ENCODE measurements at regions not wholly inside any gene's neighbourhood (a gene's known extent, or its start where the extent isn't known, plus 50 kb on each side); places are given as distances from the start of the nearest gene placed in this dataset.
A peak's percentile ranks its signal among the peaks of the same experiment; 100 is the strongest.

DNA sequence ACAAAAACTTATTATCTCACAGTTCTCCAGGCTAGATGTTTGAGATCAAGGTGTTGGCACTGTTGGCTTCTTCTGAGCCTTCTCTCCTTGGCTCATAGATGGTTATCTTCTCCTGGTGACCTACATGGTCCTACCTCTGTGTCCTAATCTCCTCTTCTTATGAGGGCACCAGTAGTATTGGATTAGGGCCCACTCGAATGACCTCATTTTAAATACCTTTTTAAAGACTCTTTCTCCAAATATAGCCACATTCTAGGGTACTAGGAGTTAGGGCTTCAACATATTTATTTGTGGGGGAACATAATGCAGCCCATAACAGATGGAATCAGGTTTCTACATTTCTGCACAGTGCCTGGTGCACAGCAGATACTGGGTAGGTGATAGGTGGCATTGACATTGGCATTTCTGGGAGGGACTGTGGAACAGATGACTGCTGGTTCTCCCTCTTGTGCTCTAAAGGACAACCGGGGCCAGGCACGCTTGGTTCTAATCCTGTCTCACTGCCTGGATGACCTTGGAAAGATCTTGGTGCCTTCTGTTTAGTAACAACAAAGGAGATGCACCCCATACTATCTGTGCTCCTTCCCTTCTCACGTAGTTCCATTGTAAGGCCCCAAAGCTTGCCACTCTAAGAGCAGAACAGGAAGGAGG lies 140.3 kb downstream of the PLPP3 start:
- Histone ChIP-seq H3K79me2 (ENCODE audit: insufficient read depth, low read length) (no peaks in the 10 kb centered on the region), H3K27me3 (ENCODE audit: control insufficient read depth in 1 of 2, insufficient read depth in 2 of 2, low read length in 2 of 2) (no peaks in the 10 kb centered on the region), H4K20me1 (ENCODE audit: insufficient read depth, low read length) (no peaks in the 10 kb centered on the region), H3K4me2 (ENCODE audit: low read depth, low read length) (no peak overlapping the region), H2AFZ (ENCODE audit: low read length) (peak overlapping the region; percentile 11), H3K9me3 (ENCODE audit: low read length) (no peaks in the 10 kb centered on the region), H3K4me1 (ENCODE audit: insufficient read depth, low read length) (peaks cover 87% of the 10 kb centered on the region), H3K36me3 (replicated peaks in 1 of 2; ENCODE audit: control insufficient read depth in 1 of 2, insufficient read depth in 2 of 2, low read length in 2 of 2) (no peaks in the 10 kb centered on the region), H3K9ac (ENCODE audit: insufficient read depth, low read depth, low read length) (no peak overlapping the region), H3K27ac (ENCODE audit: extremely low read length, insufficient read depth, low read length) (peak overlapping the region; percentile 29), H3K4me3 (replicated peaks in 1 of 3; ENCODE audit: insufficient read depth in 1 of 3, low read depth in 2 of 3, low read length in 3 of 3) (no peak overlapping the region)
- in situ Hi-C loops (cut with HindIII; ENCODE audit: extremely low pct_ligation_motif_present, low pct_unique_long_range_greater_than_20kb) (no loop called here), intact Hi-C loops (cut with micrococcal nuclease; ENCODE audit: unreplicated experiment) (loop anchor here (2.0 kb wide), 1 partner anchor 50 kb away; no protein-coding TSS in a partner anchor)
- CTCF ChIA-PET (ENCODE audit: low intra/inter-chr PET ratio, low total read pairs): no interaction called here
- POLR2A ChIA-PET: no interaction called here
- FAIRE-seq (no peak), DNase-seq (ENCODE audit: low spot score) (no peak), ATAC-seq (no peak)
- WGBS (ENCODE audit: low lambda C conversion rate): 96% methylated on average over 4 of the region's 4 CpGs
- TF ChIP-seq IRF2 (CRISPR knock-in tag; IDR thresholded peaks at IDR 0.05) (no peak), RFX3 (CRISPR knock-in tag; IDR thresholded peaks at IDR 0.05) (no peak), PHB2 (IDR thresholded peaks at IDR 0.05; ENCODE audit: partially characterized antibody) (no peak), JDP2 (CRISPR knock-in tag; IDR thresholded peaks at IDR 0.05; ENCODE audit: borderline replicate concordance) (no peak), DMAP1 (CRISPR knock-in tag; IDR thresholded peaks at IDR 0.05) (no peak), ZNF232 (CRISPR knock-in tag; IDR thresholded peaks at IDR 0.05; ENCODE audit: borderline replicate concordance) (no peak), ZNF616 (CRISPR knock-in tag; IDR thresholded peaks at IDR 0.05; ENCODE audit: low read depth) (no peak), ZFAT (CRISPR knock-in tag; conservative IDR thresholded peaks at IDR 0.05) (no peak)
- TF ChIP-seq, protein P1, sequence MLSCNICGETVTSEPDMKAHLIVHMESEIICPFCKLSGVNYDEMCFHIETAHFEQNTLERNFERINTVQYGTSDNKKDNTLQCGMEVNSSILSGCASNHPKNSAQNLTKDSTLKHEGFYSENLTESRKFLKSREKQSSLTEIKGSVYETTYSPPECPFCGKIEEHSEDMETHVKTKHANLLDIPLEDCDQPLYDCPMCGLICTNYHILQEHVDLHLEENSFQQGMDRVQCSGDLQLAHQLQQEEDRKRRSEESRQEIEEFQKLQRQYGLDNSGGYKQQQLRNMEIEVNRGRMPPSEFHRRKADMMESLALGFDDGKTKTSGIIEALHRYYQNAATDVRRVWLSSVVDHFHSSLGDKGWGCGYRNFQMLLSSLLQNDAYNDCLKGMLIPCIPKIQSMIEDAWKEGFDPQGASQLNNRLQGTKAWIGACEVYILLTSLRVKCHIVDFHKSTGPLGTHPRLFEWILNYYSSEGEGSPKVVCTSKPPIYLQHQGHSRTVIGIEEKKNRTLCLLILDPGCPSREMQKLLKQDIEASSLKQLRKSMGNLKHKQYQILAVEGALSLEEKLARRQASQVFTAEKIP (CRISPR knock-in tag; IDR thresholded peaks at IDR 0.05; ENCODE audit: borderline replicate concordance): no peak
- TF ChIP-seq, protein P2, sequence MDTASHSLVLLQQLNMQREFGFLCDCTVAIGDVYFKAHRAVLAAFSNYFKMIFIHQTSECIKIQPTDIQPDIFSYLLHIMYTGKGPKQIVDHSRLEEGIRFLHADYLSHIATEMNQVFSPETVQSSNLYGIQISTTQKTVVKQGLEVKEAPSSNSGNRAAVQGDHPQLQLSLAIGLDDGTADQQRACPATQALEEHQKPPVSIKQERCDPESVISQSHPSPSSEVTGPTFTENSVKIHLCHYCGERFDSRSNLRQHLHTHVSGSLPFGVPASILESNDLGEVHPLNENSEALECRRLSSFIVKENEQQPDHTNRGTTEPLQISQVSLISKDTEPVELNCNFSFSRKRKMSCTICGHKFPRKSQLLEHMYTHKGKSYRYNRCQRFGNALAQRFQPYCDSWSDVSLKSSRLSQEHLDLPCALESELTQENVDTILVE (CRISPR knock-in tag; IDR thresholded peaks at IDR 0.05): no peak
- TF ChIP-seq, protein P3, sequence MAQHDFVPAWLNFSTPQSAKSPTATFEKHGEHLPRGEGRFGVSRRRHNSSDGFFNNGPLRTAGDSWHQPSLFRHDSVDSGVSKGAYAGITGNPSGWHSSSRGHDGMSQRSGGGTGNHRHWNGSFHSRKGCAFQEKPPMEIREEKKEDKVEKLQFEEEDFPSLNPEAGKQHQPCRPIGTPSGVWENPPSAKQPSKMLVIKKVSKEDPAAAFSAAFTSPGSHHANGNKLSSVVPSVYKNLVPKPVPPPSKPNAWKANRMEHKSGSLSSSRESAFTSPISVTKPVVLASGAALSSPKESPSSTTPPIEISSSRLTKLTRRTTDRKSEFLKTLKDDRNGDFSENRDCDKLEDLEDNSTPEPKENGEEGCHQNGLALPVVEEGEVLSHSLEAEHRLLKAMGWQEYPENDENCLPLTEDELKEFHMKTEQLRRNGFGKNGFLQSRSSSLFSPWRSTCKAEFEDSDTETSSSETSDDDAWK (CRISPR knock-in tag; IDR thresholded peaks at IDR 0.05): no peak
- no TSS peak for BruUV-seq (replicated peaks)
